GM12892 (cell line): ENCODE measurements at regions not wholly inside any gene's neighbourhood (a gene's known extent, or its start where the extent isn't known, plus 50 kb on each side); places are given as distances from the start of the nearest gene placed in this dataset.

Experiments used
- DNase-seq: peaks from one replicate; pipeline ENCODE4 v3.0.0; 2011; ENCODE audit not compliant: insufficient read length
- FAIRE-seq: peaks from 2 replicates; lab custom pipeline; 2011; peaks lifted over from hg19 to GRCh38; lab: Jason Lieb, UNC
- POLR2A ChIP-seq: IDR thresholded peaks from 2 replicates; pipeline ENCODE4 v1.6.1; 2011; ENCODE audit warnings: low read depth, low read length, control low read depth
- POLR2AphosphoS5 ChIP-seq: IDR thresholded peaks from 2 replicates; pipeline ENCODE4 v1.6.1; 2011; ENCODE audit warnings: low read depth, low read length, control low read depth
- TAF1 ChIP-seq: IDR thresholded peaks from 2 replicates; pipeline ENCODE4 v1.6.1; 2011; ENCODE audit warnings: low read depth, mild to moderate bottlenecking, control low read depth, low read length, borderline replicate concordance

GRCh38 chr4:37771771-37772170 lies 54.7 kb upstream of the PGM2 start:
- DNase-seq = no peak
- no peak for TF ChIP-seq TAF1
- TF ChIP-seq POLR2A = no peak
- TF ChIP-seq POLR2AphosphoS5 = no peak
- no peak for FAIRE-seq

GRCh38 chr4:37770016-37770415 lies 56.5 kb upstream of the PGM2 start:
- TF ChIP-seq POLR2AphosphoS5 = no peak
- TF ChIP-seq TAF1 = no peak
- no peak for TF ChIP-seq POLR2A
- DNase-seq = no peak
- no peak for FAIRE-seq

- DNase-seq (no peak), FAIRE-seq (no peak)
- TF ChIP-seq TAF1 = no peak
- no peak for TF ChIP-seq POLR2AphosphoS5
- TF ChIP-seq POLR2A = no peak
These were observed 57.0 kb upstream of the PGM2 start for GRCh38 chr4:37769391-37769989.

DNA sequence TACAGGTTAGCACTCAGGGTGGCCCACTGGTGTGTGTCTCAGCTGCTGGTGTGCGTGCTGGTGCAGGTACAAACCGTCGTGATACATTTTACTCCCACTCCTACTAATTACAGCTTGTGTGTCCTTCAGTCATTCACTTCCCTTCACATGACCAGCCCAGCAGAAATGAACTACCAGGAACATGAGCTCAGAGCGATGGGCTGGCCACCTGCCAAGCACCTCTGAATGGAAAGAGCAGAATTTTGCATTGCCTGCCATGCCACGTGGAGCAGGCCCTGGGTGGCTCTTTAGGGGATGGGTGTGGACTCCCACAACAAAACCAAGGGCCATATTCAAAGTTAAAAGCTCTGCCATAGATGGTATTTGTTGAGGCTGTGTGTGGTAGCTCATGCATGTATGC lies 58.9 kb upstream of the PGM2 start:
- TF ChIP-seq TAF1 (no peak), POLR2A (no peak), POLR2AphosphoS5 (no peak)
- no peak for FAIRE-seq
- DNase-seq = no peak

GRCh38 chr4:37767019-37767418 lies 59.5 kb upstream of the PGM2 start:
- no peak for FAIRE-seq
- TF ChIP-seq POLR2AphosphoS5 = no peak
- no peak for TF ChIP-seq TAF1
- no peak for TF ChIP-seq POLR2A
- no peak for DNase-seq

DNA sequence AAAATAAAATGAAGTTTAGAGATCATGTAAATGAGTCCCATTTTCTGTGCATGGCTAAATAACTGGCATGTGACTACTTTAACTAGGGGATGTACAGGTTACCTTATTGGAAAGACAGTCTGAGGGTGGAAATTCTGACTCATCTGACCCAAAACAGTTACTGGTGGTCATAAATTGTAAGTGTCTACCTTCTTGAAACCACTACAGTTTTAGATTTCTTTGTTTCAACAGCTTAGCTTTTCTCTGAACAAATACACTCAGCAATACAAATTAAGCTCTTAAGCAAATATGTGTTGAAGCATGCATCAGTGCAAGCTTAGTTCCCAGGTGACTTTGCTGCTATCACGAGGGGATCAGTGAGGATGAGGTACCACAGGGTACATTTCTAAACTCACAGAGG lies 60.7 kb upstream of the PGM2 start:
- no peak for FAIRE-seq
- no peak for DNase-seq
- TF ChIP-seq POLR2AphosphoS5 = no peak
- TF ChIP-seq POLR2A = no peak
- no peak for TF ChIP-seq TAF1

DNA sequence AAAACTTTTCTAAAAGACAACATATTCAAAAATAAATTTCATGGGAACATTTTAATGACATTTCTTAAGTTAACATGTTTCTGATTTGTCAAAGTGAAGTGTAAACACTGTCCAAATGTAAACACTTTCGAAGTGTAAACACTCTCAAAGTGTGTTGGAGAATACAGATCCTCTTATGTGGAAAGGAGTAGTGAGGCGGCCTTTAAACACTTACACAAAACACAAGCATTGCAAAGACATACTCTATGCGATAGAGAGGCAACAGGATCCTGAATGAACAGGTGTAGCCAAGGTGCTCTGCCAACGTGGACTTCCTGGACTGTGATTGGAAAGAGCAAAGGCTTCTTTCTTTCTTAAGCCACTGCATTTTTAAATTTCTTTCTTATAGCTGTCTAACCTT lies 62.7 kb upstream of the PGM2 start:
- DNase-seq = no peak
- no peak for TF ChIP-seq POLR2AphosphoS5
- TF ChIP-seq POLR2A = no peak
- TF ChIP-seq TAF1 = no peak
- no peak for FAIRE-seq

DNA sequence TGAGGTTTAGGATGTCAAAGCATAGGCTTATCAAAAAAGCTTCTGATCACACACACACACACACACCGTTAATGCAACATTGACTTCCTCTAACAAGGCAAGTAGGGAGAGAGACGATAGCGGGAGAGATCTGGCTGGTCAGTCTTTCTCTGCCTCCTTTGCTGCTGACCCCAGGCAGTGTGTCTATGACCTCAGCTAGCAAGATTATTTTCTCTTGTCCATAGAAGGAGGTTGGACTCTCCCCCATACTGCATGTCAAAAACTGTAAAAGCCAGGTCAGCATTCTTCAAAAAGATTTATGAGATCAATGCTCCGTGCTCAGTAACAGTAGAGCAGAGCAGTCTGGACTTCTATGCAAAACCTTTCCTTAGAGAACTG lies 63.5 kb upstream of the PGM2 start:
- no peak for DNase-seq
- TF ChIP-seq TAF1 = no peak
- FAIRE-seq = no peak

- FAIRE-seq (no peak), DNase-seq (no peak)
- TF ChIP-seq TAF1 = no peak
- no peak for TF ChIP-seq POLR2AphosphoS5
- TF ChIP-seq POLR2A = no peak
These were observed 64.0 kb upstream of the PGM2 start for GRCh38 chr4:37762294-37762990.

DNA sequence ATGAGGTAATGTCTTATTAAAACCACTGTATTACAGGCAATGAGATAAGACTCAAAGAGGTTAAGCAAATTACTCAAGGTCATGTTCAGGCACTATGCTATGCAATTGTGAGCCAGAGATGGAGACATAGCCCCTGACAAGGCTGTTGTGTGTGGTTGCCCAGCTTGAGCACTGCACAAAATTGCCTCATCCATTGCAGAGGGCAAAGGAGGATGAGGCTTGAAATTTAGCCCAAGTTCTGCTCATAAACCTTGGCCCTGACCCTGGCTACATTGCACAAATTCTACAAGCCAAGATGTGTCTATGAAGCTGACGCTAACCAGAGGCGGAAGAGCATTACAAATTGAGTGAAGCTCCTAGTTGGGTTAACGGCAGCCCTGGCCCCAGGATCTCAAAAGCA lies 65.6 kb upstream of the PGM2 start:
- no peak for TF ChIP-seq TAF1
- TF ChIP-seq POLR2AphosphoS5 = no peak
- no peak for TF ChIP-seq POLR2A
- FAIRE-seq (no peak), DNase-seq (no peak)

- no peak for DNase-seq
- TF ChIP-seq TAF1 (no peak), POLR2AphosphoS5 (no peak), POLR2A (no peak)
- no peak for FAIRE-seq
These were observed 66.7 kb upstream of the PGM2 start for GRCh38 chr4:37759833-37760232.

DNA sequence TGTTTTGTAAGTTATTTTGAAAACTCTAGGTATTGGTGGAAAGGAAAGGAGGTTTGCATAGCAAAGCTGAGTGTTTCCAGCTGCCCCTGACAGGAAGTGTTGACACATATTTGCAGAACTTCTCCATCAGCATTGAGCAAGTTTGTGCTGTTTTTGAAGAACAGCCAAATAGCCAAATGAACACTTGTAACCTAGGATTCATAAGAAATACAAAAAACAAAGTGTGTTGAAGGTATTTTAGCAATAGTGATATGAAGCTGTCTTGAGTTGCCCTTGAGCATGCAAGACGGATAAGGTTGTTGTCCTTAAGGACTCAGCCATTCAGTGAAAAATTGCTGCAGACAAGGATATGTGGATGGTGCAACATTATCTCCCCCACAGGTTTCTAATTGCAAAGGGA lies 68.3 kb upstream of the PGM2 start:
- DNase-seq (no peak), FAIRE-seq (no peak)
- no peak for TF ChIP-seq POLR2AphosphoS5
- no peak for TF ChIP-seq TAF1
- TF ChIP-seq POLR2A = no peak
